ENCODE measurements at regions not wholly inside any gene's neighbourhood (a gene's known extent, or its start where the extent isn't known, plus 50 kb on each side); places are given as distances from the start of the nearest gene placed in this dataset.

DNA sequence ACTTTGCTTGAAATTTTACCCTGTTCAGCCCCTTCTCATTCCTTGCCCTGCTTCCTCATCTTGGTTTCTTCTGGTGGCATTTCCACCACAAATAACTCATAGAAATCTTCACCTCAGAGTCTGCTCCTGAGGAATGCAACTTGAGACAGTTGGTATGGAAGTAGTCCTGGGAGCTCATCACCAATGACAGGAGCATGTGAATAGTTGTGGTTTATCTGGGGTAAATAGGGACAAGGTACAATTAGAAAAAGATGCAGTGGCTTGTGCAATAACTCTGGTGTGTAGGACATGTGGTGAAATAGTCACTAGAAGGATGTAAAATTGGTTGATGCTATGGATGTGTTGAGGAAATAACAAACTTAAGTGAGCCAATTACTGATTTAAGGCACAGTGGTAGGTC, 72.7 kb upstream of the CHRNA7 start:
- TF ChIP-seq, protein P1, sequence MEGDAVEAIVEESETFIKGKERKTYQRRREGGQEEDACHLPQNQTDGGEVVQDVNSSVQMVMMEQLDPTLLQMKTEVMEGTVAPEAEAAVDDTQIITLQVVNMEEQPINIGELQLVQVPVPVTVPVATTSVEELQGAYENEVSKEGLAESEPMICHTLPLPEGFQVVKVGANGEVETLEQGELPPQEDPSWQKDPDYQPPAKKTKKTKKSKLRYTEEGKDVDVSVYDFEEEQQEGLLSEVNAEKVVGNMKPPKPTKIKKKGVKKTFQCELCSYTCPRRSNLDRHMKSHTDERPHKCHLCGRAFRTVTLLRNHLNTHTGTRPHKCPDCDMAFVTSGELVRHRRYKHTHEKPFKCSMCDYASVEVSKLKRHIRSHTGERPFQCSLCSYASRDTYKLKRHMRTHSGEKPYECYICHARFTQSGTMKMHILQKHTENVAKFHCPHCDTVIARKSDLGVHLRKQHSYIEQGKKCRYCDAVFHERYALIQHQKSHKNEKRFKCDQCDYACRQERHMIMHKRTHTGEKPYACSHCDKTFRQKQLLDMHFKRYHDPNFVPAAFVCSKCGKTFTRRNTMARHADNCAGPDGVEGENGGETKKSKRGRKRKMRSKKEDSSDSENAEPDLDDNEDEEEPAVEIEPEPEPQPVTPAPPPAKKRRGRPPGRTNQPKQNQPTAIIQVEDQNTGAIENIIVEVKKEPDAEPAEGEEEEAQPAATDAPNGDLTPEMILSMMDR (IDR thresholded peaks at IDR 0.05): no peak
- H3K36me3 ChIP-seq: no peaks in the 10 kb centered on the region
- H3K4me3 ChIP-seq: no peak overlapping the region
- H3K4me1 ChIP-seq (ENCODE audit: control insufficient read depth in 1 of 2, low read depth in 2 of 2): no peaks in the 10 kb centered on the region
- no peak for ATAC-seq (ENCODE audit: insufficient number of reproducible peaks, low FRiP score, low read depth)
- no peaks in the 10 kb centered on the region for H3K27me3 ChIP-seq (replicated peaks; ENCODE audit: insufficient read depth)
- H3K9me3 ChIP-seq: peaks cover 3% of the 10 kb centered on the region
- no peak overlapping the region for H3K27ac ChIP-seq
- no peak for DNase-seq (ENCODE audit: low spot score)

DNA sequence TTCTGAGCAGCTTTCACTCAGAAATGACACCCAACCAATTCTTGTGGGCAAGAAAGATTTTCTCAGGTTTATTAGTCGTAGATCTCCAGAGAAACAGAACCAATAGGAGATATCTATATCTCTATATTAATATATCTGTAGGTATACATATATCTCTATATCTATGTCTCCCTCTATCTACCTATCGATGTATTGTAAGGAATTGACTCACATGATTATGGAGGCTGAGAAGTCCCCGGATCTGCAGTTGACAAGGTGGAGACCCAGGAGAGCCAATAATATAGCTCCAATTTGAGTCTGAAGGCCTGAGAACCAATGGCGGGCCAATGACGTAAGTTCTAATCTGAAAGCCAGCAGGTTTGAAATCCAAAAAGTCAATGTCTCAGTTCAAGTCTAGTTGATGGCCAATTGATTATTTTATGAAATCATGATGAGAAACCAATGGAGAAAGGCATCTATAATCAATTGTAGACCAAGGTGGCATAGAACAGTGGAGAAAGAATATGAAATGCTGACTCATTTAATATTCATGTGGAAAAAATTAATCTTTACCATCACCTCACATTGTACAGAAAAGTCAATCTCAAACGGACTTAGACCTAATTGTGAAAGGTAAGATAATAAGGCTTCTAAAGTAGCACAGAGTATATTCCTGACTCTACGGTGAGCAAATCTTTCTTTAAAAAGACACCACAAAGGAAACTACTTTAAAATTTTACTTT, 65.6 kb upstream of the CHRNA7 start:
- no peak for DNase-seq (ENCODE audit: low spot score)
- Histone ChIP-seq H3K4me3 (no peak overlapping the region), H3K27me3 (replicated peaks; ENCODE audit: insufficient read depth) (no peaks in the 10 kb centered on the region), H3K9me3 (no peaks in the 10 kb centered on the region), H3K4me1 (ENCODE audit: control insufficient read depth in 1 of 2, low read depth in 2 of 2) (no peaks in the 10 kb centered on the region), H3K36me3 (no peaks in the 10 kb centered on the region), H3K27ac (no peak overlapping the region)
- ATAC-seq (ENCODE audit: insufficient number of reproducible peaks, low FRiP score, low read depth): no peak
- TF ChIP-seq, protein P1 (IDR thresholded peaks at IDR 0.05): no peak

DNA sequence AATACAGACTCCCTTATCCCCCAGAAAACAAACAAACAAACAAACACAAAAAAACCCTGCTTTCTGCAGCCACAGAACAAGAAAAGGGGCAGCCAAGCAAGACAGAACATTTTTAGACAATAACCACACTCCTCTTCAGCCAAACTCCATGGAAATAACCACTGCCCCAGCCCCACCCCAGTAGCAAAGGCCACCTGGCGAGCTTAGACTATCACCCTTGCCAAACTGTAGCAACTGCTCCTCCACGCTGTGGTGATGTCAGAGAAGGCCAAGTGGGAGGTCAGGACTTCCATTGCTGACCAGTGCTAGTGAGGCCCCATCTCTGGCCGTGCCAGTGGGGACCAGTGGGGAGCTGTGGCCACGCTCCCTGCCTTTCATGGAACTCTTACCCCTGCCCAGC, 60.3 kb upstream of the CHRNA7 start:
- no peaks in the 10 kb centered on the region for H3K9me3 ChIP-seq
- H3K27ac ChIP-seq: no peak overlapping the region
- H3K4me3 ChIP-seq: no peak overlapping the region
- no peaks in the 10 kb centered on the region for H3K27me3 ChIP-seq (replicated peaks; ENCODE audit: insufficient read depth)
- DNase-seq (ENCODE audit: low spot score): no peak
- ATAC-seq (ENCODE audit: insufficient number of reproducible peaks, low FRiP score, low read depth): no peak
- H3K36me3 ChIP-seq: no peaks in the 10 kb centered on the region
- H3K4me1 ChIP-seq (ENCODE audit: control insufficient read depth in 1 of 2, low read depth in 2 of 2): no peaks in the 10 kb centered on the region
- TF ChIP-seq, protein P1 (IDR thresholded peaks at IDR 0.05): no peak

GRCh38 chr15:31973197-31973596, 57.1 kb upstream of the CHRNA7 start:
- Histone ChIP-seq H3K36me3 (no peaks in the 10 kb centered on the region), H3K27me3 (replicated peaks; ENCODE audit: insufficient read depth) (no peaks in the 10 kb centered on the region), H3K27ac (no peak overlapping the region), H3K4me1 (ENCODE audit: control insufficient read depth in 1 of 2, low read depth in 2 of 2) (peaks cover 0 to 4% of the 10 kb centered on the region in 2 donors), H3K9me3 (no peaks in the 10 kb centered on the region), H3K4me3 (no peak overlapping the region)
- no peak for ATAC-seq (ENCODE audit: insufficient number of reproducible peaks, low FRiP score, low read depth)
- DNase-seq (ENCODE audit: low spot score): no peak
- TF ChIP-seq, protein P1 (IDR thresholded peaks at IDR 0.05): no peak

DNA sequence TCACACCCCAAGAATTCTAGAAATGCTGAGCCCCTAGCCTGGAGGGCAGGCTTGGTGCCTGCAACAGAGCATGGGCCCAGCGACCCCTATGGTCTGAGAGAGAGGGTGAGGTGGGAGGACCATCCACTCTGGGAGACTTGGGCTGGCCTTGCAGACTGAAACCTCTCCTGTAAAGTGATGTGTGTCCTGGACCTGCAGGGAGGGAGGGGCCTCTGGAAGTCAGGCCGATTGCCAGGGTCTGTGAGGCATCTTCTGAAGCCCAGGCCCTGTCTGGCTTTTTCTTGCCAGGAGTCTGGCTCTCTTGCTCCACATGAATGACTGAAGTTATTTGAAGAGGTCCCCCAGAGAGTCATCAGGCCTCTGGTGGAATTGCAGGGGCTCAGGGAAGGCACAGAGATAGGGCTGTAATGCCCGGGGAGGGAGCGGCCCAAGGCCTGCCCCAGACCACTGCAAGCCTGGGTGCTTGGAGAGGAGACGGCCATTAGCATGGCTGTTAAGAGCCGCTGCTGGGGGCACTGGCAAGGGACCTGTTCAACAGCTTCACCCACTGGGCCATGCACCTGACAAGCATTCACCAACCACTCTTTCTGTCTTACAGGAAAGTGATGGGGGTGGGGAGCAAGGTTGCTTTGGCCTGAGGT, 56.0 kb upstream of the CHRNA7 start:
- no peak overlapping the region for H3K4me3 ChIP-seq
- ATAC-seq (ENCODE audit: insufficient number of reproducible peaks, low FRiP score, low read depth) (no peak), DNase-seq (ENCODE audit: low spot score) (no peak)
- H3K27me3 ChIP-seq (replicated peaks; ENCODE audit: insufficient read depth): no peaks in the 10 kb centered on the region
- TF ChIP-seq, protein P1 (IDR thresholded peaks at IDR 0.05): no peak
- H3K4me1 ChIP-seq (ENCODE audit: control insufficient read depth in 1 of 2, low read depth in 2 of 2): peaks cover 0 to 4% of the 10 kb centered on the region in 2 donors
- no peaks in the 10 kb centered on the region for H3K9me3 ChIP-seq
- no peaks in the 10 kb centered on the region for H3K36me3 ChIP-seq
- no peak overlapping the region for H3K27ac ChIP-seq
